ENCODE measurements at regions not wholly inside any gene's neighbourhood (a gene's known extent, or its start where the extent isn't known, plus 50 kb on each side); places are given as distances from the start of the nearest gene placed in this dataset.

- peaks cover 0 to under 1% (median 0%) of the 10 kb centered on the region in 3 donors for H3K4me1 Mint-ChIP-seq
- no peaks in the 10 kb centered on the region for H3K27me3 ChIP-seq (ENCODE audit: insufficient read depth, low read length, poor library complexity, severe bottlenecking)
- ChIA-PET CTCF (no interaction called here), POLR2A (no interaction called here)
- no peak for DNase-seq
- H3K9me3 Mint-ChIP-seq = peaks cover 5 to 17% (median 13%) of the 10 kb centered on the region in 5 donors
- H3K36me3 ChIP-seq (ENCODE audit: insufficient read depth, low read length) = no peaks in the 10 kb centered on the region
- H3K36me3 Mint-ChIP-seq = peaks cover 0 to 3% (median 2%) of the 10 kb centered on the region in 3 donors
- H3K27ac ChIP-seq (ENCODE audit: low read depth, low read length) = no peak overlapping the region
- no peaks in the 10 kb centered on the region for H3K9me3 ChIP-seq (ENCODE audit: low read length)
- H3K4me3 Mint-ChIP-seq = no peak overlapping the region
- H3K4me1 ChIP-seq (ENCODE audit: insufficient read depth, low read length) = peaks cover 3% of the 10 kb centered on the region
- no peak overlapping the region for H3K27ac Mint-ChIP-seq
- peaks cover 9 to 32% of the 10 kb centered on the region in 2 donors for H3K27me3 Mint-ChIP-seq
- no peak overlapping the region for H3K4me3 ChIP-seq (ENCODE audit: low read length)
Observed at GRCh38 chr12:94025068-94025467, 123.3 kb upstream of the PLXNC1 start.

DNA sequence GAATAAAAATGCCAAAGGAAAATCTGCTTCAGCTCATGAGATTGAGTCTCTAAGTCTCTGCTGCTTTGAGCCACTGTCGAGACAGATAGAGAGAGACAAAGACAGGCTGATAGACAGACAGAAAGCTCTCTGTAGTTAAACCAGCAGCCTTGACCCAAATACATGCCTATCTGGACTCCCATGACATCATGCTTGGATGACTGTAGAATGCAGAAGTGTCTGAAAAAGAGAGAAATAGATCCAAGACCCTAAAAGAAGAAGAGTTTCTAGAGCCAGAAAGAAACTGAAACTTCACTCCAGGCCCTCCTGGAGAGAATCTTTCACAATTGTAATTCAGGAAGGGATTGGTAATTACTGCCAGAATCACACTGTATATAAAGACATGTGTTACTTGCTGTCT is 122.6 kb upstream of the PLXNC1 start:
- H3K4me1 Mint-ChIP-seq = peaks cover 0 to 7% (median under 1%) of the 10 kb centered on the region in 3 donors
- POLR2A ChIA-PET = no interaction called here
- peaks cover 5 to 17% (median 13%) of the 10 kb centered on the region in 5 donors for H3K9me3 Mint-ChIP-seq
- H3K27me3 Mint-ChIP-seq = peaks cover 16 to 39% of the 10 kb centered on the region in 2 donors
- DNase-seq = no peak
- Histone ChIP-seq H3K27me3 (ENCODE audit: insufficient read depth, low read length, poor library complexity, severe bottlenecking) (no peaks in the 10 kb centered on the region), H3K27ac (ENCODE audit: low read depth, low read length) (no peak overlapping the region), H3K36me3 (ENCODE audit: insufficient read depth, low read length) (no peaks in the 10 kb centered on the region), H3K9me3 (ENCODE audit: low read length) (no peaks in the 10 kb centered on the region), H3K4me1 (ENCODE audit: insufficient read depth, low read length) (peaks cover 10% of the 10 kb centered on the region), H3K4me3 (ENCODE audit: low read length) (no peak overlapping the region)
- H3K36me3 Mint-ChIP-seq = peaks cover 0 to 3% (median 2%) of the 10 kb centered on the region in 3 donors
- CTCF ChIA-PET = no interaction called here
- no peak overlapping the region for H3K27ac Mint-ChIP-seq
- H3K4me3 Mint-ChIP-seq = no peak overlapping the region

DNA sequence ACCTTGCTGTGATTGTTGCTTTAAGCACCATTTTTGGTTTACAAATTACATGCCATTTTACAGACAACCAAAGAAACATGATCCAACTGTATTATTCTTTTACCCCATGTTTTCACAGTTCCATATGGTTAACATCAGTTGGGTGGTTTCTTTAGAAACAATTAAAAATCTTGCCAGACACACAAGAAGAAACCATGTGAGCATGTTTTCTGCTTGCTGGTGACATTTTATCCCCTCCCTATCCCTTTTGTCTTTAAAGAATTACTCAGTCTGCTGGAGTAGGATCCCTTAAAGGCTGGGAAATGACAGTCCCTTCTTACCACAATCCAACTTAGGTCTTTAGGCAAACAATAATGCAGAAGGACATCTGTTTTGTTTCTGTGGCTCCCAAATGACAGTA is 121.8 kb upstream of the PLXNC1 start:
- Mint-ChIP-seq H3K27ac (no peak overlapping the region), H3K4me3 (no peak overlapping the region), H3K9me3 (peaks cover 5 to 17% (median 13%) of the 10 kb centered on the region in 5 donors), H3K27me3 (peaks cover 18 to 42% of the 10 kb centered on the region in 2 donors), H3K36me3 (peaks cover 0 to 3% (median 2%) of the 10 kb centered on the region in 3 donors), H3K4me1 (peaks cover 3 to 15% (median 4%) of the 10 kb centered on the region in 3 donors)
- Histone ChIP-seq H3K9me3 (ENCODE audit: low read length) (no peaks in the 10 kb centered on the region), H3K4me1 (ENCODE audit: insufficient read depth, low read length) (peaks cover 18% of the 10 kb centered on the region), H3K36me3 (ENCODE audit: insufficient read depth, low read length) (no peaks in the 10 kb centered on the region), H3K4me3 (ENCODE audit: low read length) (no peak overlapping the region), H3K27ac (ENCODE audit: low read depth, low read length) (no peak overlapping the region), H3K27me3 (ENCODE audit: insufficient read depth, low read length, poor library complexity, severe bottlenecking) (no peaks in the 10 kb centered on the region)
- DNase-seq = no peak
- ChIA-PET POLR2A (no interaction called here), CTCF (no interaction called here)

DNA sequence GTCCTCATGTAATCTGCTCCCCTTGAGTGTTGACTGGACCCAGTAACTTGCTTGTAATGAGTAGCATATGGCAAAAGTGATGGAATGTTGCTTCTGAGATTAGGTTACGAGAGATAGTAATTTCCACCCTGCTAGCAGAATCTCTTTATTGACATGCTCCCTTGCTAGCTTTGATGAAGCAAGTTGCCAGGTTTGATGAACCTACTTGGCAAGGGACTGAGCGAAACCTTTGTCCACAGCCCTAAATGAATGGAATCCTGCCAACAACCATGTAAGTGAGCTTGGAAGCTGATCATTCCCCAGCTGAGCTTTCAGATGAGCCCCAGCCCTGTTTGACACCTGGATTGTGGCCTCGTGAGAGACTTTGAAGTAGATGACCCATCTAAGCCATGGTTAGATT is 120.8 kb upstream of the PLXNC1 start:
- no peak overlapping the region for H3K4me3 Mint-ChIP-seq
- H3K9me3 ChIP-seq (ENCODE audit: low read length) = no peaks in the 10 kb centered on the region
- no peak overlapping the region for H3K4me3 ChIP-seq (ENCODE audit: low read length)
- peaks cover 0 to 3% (median 2%) of the 10 kb centered on the region in 3 donors for H3K36me3 Mint-ChIP-seq
- H3K4me1 Mint-ChIP-seq = peaks cover 3 to 19% (median 6%) of the 10 kb centered on the region in 3 donors
- peaks cover 28% of the 10 kb centered on the region for H3K4me1 ChIP-seq (ENCODE audit: insufficient read depth, low read length)
- ChIA-PET POLR2A (no interaction called here), CTCF (no interaction called here)
- no peak overlapping the region for H3K27ac ChIP-seq (ENCODE audit: low read depth, low read length)
- H3K27me3 Mint-ChIP-seq = peaks cover 18 to 48% of the 10 kb centered on the region in 2 donors
- H3K9me3 Mint-ChIP-seq = peaks cover 5 to 14% (median 10%) of the 10 kb centered on the region in 5 donors
- H3K27me3 ChIP-seq (ENCODE audit: insufficient read depth, low read length, poor library complexity, severe bottlenecking) = no peaks in the 10 kb centered on the region
- H3K27ac Mint-ChIP-seq = no peak overlapping the region
- H3K36me3 ChIP-seq (ENCODE audit: insufficient read depth, low read length) = no peaks in the 10 kb centered on the region
- no peak for DNase-seq

- DNase-seq = no peak
- Mint-ChIP-seq H3K9me3 (peaks cover 0 to 17% (median 12%) of the 10 kb centered on the region in 5 donors), H3K36me3 (peaks cover 0 to 3% (median 0%) of the 10 kb centered on the region in 3 donors), H3K27me3 (peaks cover 32 to 84% of the 10 kb centered on the region in 2 donors), H3K27ac (no peak overlapping the region), H3K4me1 (peaks cover 5 to 28% (median 14%) of the 10 kb centered on the region in 3 donors), H3K4me3 (no peak overlapping the region)
- CTCF ChIA-PET = no interaction called here
- Histone ChIP-seq H3K27me3 (ENCODE audit: insufficient read depth, low read length, poor library complexity, severe bottlenecking) (no peaks in the 10 kb centered on the region), H3K9me3 (ENCODE audit: low read length) (no peaks in the 10 kb centered on the region), H3K27ac (ENCODE audit: low read depth, low read length) (no peak overlapping the region), H3K4me3 (ENCODE audit: low read length) (peak overlapping the region; percentile 12), H3K36me3 (ENCODE audit: insufficient read depth, low read length) (no peaks in the 10 kb centered on the region), H3K4me1 (ENCODE audit: insufficient read depth, low read length) (peaks cover 41% of the 10 kb centered on the region)
- POLR2A ChIA-PET = no interaction called here
Observed at GRCh38 chr12:94031763-94032162, 116.6 kb upstream of the PLXNC1 start.

GRCh38 chr12:94032368-94032767 is 116.0 kb upstream of the PLXNC1 start:
- CTCF ChIA-PET = no interaction called here
- peaks cover 5 to 28% (median 14%) of the 10 kb centered on the region in 3 donors for H3K4me1 Mint-ChIP-seq
- peaks cover 0 to 3% (median 0%) of the 10 kb centered on the region in 3 donors for H3K36me3 Mint-ChIP-seq
- DNase-seq = no peak
- Histone ChIP-seq H3K27ac (ENCODE audit: low read depth, low read length) (no peak overlapping the region), H3K4me1 (ENCODE audit: insufficient read depth, low read length) (peaks cover 41% of the 10 kb centered on the region), H3K4me3 (ENCODE audit: low read length) (peak overlapping the region; percentile 7), H3K27me3 (ENCODE audit: insufficient read depth, low read length, poor library complexity, severe bottlenecking) (no peaks in the 10 kb centered on the region), H3K36me3 (ENCODE audit: insufficient read depth, low read length) (no peaks in the 10 kb centered on the region), H3K9me3 (ENCODE audit: low read length) (no peaks in the 10 kb centered on the region)
- no peak overlapping the region for H3K4me3 Mint-ChIP-seq
- POLR2A ChIA-PET = no interaction called here
- H3K27ac Mint-ChIP-seq = no peak overlapping the region
- H3K9me3 Mint-ChIP-seq = peaks cover 0 to 17% (median 12%) of the 10 kb centered on the region in 5 donors
- H3K27me3 Mint-ChIP-seq = peaks cover 30 to 83% of the 10 kb centered on the region in 2 donors

GRCh38 chr12:94033101-94033500 is 115.3 kb upstream of the PLXNC1 start:
- Mint-ChIP-seq H3K36me3 (peaks cover 0 to 3% (median 0%) of the 10 kb centered on the region in 3 donors), H3K27me3 (peaks cover 26 to 85% of the 10 kb centered on the region in 2 donors), H3K27ac (no peak overlapping the region), H3K4me1 (peaks cover 5 to 28% (median 14%) of the 10 kb centered on the region in 3 donors), H3K4me3 (no peak overlapping the region), H3K9me3 (peaks cover 0 to 17% (median 12%) of the 10 kb centered on the region in 5 donors)
- Histone ChIP-seq H3K27me3 (ENCODE audit: insufficient read depth, low read length, poor library complexity, severe bottlenecking) (no peaks in the 10 kb centered on the region), H3K27ac (ENCODE audit: low read depth, low read length) (no peak overlapping the region), H3K36me3 (ENCODE audit: insufficient read depth, low read length) (no peaks in the 10 kb centered on the region), H3K4me1 (ENCODE audit: insufficient read depth, low read length) (peaks cover 41% of the 10 kb centered on the region), H3K9me3 (ENCODE audit: low read length) (no peaks in the 10 kb centered on the region), H3K4me3 (ENCODE audit: low read length) (peak overlapping the region; percentile 7)
- POLR2A ChIA-PET = no interaction called here
- CTCF ChIA-PET = no interaction called here
- DNase-seq = peak in 1 of 5 donors; percentile 42

GRCh38 chr12:94033784-94034183 is 114.6 kb upstream of the PLXNC1 start:
- Mint-ChIP-seq H3K36me3 (peaks cover 0 to 1% (median 0%) of the 10 kb centered on the region in 3 donors), H3K4me3 (no peak overlapping the region), H3K27me3 (peaks cover 24 to 78% of the 10 kb centered on the region in 2 donors), H3K27ac (no peak overlapping the region), H3K9me3 (peaks cover under 1 to 21% (median 12%) of the 10 kb centered on the region in 5 donors), H3K4me1 (peaks cover 5 to 28% (median 14%) of the 10 kb centered on the region in 3 donors)
- peak overlapping the region; percentile 17 for H3K4me3 ChIP-seq (ENCODE audit: low read length)
- DNase-seq = no peak
- ChIA-PET CTCF (no interaction called here), POLR2A (no interaction called here)
- H3K27ac ChIP-seq (ENCODE audit: low read depth, low read length) = no peak overlapping the region
- no peaks in the 10 kb centered on the region for H3K9me3 ChIP-seq (ENCODE audit: low read length)
- H3K4me1 ChIP-seq (ENCODE audit: insufficient read depth, low read length) = peaks cover 41% of the 10 kb centered on the region
- no peaks in the 10 kb centered on the region for H3K27me3 ChIP-seq (ENCODE audit: insufficient read depth, low read length, poor library complexity, severe bottlenecking)
- no peaks in the 10 kb centered on the region for H3K36me3 ChIP-seq (ENCODE audit: insufficient read depth, low read length)

All from CD8-positive, alpha-beta memory T cell (primary cell).